CD4-positive, alpha-beta T cell treated with Interleukin-4 for 1 hour (primary cell): ENCODE measurements at regions not wholly inside any gene's neighbourhood (a gene's known extent, or its start where the extent isn't known, plus 50 kb on each side); places are given as distances from the start of the nearest gene placed in this dataset.

Source experiments
- DNase-seq, 2 donors: peaks; one replicate each; pipeline ENCODE4 v3.0.0-alpha.2; 2020 to 2022

DNA sequence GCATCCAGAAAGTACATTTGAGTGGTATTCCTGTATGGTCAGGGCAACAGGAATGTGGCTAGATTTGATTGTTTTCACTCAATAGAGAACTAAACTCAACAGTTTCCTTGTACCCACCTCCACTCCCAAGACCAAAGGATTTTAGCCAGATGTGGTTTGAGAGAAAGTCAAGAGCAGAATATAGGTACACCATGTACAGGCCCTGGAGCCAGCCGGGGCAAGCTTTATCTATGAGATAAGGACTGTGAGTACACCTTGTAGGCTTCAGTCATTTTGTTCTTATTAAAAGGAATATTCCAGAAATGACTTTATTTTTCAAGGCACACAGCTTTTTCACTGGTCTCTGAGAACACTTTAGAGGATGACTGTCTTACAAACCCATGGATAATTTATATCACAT is 192.4 kb upstream of the JUN start:
- no peak for DNase-seq

DNA sequence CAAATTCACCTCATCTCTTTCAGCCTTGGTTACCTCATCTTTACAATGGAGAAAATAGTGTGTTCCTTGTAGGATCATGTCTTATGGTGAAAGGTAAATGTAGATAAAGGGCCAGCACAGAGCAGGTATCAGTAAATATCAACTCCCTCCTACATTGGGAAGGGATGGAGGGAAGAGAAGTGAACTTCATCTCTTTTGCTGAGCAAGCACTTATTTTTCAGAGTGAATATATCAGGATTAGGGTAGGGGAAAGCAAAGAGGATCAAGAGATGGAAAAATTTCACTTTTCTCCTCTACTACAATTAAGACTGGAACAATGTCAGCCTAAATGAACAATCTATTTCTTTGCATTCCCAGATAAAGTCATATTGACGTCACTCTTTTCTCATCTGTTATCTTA is 193.8 kb upstream of the JUN start:
- DNase-seq = no peak

DNA sequence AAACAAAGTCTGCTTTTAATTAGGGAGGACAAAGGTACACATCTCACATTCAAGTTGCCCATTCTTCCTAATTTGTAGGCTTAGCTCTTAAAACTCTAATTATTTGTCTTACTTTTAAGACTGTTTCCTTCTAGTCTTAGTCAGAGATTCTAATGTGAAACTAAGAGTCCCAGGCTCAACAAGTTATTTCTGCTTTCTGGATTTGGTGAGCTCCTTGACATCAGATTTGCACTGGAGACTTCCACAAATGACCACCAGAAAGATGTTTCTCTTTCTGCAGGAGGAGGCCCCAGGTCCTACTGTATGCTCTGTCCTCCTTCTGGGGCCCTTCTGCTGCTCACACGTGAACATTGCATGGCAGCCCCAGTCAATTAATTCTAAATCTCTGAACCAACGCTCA is 194.2 kb upstream of the JUN start:
- no peak for DNase-seq

DNA sequence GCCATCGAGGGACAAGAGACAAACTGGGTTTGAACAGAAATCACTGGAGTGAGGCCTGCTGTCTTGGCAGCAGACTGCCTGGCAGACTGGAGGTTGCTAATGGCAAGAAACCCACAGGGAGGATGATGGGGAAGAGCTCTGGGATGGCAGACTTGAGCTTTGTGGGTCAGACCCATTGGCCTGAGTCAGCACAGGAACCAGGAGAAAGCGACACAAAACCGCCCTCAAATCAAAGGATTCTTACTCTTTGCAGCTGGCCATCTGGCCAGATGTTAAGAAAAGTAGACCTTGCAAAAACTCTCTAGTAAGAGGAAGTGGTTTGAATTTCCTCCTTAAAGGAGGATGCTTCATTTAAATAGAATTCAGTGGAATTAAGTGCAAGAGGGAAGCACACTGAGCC is 195.2 kb upstream of the JUN start:
- no peak for DNase-seq

DNA sequence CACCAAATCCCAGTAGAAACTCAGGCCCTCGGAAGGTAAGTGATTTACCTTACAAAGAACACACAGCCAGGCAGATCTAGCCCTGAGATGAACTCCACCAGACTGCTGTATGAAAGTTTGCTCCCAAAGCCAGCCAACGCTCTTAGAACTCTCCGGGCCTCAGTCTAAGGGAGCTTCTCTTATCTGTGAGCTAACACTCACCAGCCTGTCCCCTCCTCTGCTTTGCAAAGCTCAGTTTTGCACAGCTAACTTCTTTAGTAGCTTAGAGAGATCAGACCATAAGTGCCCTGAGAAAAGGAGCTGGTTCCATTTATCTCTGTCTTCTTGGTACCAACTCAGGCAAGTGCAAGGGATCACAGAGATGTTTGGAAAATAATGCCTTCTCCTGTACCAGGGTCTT is 195.8 kb upstream of the JUN start:
- no peak for DNase-seq

DNA sequence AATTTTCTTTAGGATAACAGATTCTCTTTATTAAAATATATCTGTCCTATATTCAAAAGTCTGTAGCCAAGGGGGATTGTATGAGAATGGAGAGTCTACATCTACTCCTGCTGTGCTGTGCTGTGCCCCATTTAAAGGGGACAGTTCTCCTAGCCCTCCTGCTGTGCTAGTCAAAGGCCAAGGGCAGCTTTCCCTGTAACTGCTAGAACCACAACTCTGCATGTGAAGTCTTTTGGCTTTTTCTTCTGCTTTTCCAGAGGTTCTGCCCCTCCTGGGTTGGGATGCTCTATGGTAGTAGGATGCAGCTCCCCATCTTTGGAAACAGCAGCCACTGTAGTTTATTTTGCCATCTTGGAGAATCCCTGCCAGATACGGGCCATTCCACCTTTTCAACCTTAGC is 197.5 kb upstream of the JUN start:
- DNase-seq = no peak

DNA sequence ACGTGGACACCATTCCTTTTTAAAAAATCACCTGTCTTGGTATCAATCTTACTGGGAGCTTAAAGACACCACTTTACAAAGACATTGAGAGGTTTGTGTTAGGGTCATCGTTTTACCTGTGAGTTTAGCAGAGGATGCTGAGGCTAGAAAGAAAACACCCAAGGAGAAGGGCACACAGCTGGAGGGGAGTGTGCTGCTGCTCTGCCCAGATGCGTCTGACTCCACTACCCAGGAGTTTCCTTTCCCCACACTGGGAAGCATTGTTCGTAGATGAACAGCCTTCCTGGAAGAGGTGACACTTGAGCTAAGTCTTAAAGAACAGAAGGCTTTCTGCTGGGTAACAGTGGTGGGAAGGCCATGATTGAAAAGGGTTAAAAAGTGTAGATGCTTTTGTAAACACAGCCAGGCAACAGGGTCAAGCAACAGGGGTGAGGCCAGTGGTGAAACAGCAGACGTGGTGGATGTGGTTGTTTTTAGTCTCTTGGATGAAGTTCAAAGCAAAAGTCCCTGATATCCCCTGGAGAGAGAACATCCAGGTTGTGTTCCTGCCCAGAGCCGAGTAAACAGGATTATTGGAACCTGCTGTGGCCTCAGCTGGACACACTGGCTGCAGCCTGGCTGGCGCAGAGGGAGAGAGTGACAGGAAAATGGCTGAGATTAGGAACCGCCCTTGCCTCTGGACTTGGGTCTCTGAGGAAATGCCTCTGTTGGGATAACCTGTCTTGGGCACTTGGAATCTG is 198.6 kb upstream of the JUN start:
- DNase-seq = no peak

DNA sequence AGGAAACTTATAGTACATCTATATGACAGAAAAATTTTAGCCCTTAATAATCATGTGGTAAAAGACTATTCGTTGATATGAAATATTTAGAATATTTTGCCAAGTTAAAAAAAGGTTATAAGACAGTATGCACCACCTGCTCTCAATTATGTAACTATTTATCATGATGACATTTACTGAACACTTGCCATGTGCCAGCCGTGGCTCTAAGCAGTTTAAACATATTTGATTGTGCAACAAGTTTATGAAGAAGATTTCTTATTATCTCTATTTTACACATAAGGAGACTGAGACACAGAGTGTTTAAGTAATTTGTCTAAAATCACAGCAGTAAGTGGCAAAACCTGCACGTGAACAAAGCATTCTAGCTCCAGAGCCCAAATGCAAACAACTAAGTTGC is 199.3 kb upstream of the JUN start:
- DNase-seq = no peak

DNA sequence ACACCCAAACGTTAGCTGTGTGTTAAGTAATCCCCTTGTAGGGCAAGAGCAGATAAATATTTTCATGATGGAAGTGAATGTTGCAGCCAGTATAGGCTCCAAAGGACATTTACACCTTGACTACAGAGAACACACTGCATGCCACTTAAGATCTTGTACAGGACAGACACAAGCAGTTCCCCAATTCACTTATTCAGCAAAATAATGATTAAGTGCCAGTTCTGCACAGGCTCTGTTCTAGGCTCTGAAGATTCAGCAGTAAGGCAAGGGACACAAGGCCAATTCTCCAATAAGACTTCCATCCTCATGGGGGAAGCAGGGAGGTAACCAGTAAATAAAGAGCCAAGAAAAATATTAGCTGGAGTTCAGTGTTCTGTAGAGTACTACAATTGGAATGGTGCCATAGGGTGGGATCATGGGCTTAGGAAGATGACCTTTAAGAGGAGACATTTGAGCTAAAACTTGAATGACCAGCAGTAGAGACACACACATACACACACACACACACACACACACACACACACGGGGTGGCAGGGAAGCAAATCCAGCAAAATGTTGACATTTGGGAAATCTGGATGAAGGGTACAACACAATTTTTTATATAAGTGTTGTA is 199.9 kb upstream of the JUN start:
- DNase-seq = no peak

DNA sequence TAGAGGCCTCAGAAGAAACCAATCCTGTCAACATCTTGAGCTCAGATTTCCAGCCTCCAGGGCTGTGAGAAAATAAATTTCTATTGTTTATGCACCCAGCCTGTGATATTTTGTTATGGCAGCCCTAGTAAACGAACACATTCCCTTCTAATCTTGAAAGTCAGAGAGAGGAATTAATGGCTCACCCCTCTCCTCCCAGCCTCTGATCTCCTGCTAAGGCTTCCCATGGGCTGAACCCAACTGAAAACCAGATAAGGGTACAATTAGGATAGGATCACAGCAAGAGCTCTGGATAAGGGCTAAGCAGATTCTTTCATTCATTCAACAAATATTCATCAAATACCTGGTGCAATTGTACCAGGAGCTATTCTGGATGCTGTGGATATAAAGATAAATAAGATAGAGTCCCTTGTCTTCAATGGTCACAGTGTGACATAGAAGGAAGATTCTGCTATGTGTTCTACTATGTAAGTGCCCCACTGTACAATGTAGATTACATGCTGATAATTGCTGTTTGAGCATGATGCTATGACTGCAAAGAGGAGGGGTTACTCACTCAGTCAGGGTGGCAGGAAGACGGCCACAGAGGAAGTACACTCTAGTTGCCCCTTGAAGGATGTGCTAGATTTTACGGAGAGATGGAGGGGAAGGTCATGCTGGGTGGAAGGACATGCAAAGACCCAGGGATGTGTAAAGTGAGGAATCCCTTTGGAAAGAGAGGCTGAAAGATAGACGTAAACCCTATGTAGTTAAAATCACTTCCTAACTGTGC is 203.3 kb upstream of the JUN start:
- DNase-seq = peak in 1 of 2 donors; percentile 24

DNA sequence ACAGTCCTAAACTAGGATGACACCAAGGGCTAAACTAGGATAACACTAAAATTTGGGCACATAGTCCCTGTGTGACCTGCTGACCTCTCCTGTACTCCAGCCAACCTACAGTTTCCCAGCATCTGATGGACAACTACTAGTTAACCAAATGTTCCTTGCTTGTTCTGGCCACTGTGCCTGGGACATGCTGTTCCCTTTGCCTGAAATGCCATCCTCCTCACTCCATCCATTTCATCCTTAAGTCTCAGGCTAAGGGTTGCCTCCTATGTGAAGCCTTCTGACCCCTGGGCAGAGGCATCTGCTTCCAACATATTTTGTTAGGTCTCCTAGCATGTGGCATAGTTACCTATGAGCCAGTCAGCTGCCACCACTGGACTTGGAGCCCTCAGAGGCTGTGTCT is 204.9 kb upstream of the JUN start:
- no peak for DNase-seq

DNA sequence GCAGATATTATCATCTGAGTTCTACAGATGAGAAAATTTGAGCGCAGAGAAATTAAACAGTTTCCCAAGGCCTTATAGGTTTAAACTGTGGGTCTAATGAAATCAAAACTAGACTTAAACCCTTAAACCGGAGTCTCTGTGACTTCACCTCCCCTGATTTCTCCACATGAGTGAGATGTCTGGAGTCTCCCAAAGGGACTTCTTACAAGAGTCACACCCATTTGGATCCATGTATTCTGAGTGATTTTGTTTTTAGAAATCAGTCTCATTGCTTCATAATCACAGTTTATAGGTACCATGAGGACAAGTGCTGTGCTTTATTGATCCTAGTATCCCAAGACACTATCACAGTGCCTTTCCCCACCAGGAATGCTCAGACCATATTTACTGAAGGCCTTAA is 206.0 kb upstream of the JUN start:
- no peak for DNase-seq

DNA sequence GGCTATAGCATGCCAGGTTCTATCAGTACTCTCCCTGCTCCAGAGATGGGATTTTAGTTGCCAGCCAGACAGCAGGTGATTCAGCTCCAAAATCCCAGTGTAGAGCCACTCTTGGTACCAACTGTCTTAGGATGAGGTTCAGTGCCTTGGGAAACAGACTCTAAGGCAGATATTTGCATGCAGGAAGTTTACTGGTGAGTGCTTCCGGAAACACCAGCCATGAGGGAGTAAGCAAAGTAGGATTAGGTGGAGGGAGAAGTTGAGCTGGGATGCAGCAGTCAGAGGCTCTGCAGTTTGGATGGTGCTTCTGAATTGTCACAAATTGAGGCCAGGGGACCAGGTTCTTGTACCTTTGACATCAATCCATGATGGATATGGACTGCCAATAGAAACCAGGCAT is 207.5 kb upstream of the JUN start:
- no peak for DNase-seq

DNA sequence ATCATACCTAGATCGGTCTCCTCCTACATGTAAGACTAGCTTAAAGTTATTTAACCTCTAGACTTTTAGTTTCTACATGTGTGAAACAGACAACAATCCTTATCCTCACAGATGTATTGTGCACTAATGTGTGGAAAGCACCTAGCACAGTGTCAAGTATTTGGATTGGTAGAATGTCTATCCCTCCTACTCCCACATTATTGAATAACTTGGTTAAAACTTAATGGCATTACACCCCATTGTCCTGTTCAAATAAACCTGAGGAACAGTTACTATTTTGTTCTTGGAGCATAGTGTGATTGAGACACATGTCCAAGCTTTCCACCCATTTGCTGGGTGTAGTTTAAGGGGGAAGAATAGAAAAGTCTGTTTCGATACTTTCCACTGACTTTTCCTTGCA is 208.8 kb upstream of the JUN start:
- DNase-seq = no peak

DNA sequence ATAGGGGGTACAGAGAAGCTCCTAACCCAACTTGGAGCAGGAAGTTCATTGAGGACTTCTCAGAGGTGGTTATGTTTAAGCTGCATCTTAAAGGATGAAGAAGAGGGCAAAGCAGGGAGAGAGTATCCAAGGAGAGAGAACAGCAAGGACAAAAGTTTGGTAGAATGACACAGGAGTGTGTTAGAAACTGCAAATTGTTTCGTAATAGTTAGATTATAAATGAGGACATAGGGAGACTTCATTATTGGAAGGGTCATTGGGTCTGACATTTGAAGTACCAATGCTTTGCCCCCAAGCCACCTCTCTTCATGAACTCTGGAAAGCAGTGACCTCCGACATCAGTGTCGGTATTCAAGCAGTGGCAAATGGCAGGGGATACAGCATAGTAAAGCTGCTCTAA is 209.6 kb upstream of the JUN start:
- DNase-seq = no peak

DNA sequence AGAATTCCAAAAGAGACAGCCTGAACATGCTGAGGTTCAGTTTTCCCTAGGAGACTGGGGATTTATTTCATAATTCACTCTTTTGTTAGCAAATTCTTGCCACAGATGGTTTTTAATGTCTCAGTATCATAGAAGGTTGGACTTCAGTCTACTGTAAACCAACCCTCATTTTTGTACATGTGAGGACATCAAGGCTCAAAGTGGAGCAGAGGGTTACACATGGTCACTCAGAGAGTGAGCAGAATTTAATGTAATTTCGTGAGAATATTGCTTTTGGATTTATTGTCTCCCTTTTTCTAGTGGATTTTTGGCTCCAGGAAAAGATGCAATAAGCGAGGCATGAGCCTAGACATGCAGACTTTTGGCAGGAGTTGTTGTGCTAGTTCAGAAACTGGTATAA is 210.8 kb upstream of the JUN start:
- no peak for DNase-seq

DNA sequence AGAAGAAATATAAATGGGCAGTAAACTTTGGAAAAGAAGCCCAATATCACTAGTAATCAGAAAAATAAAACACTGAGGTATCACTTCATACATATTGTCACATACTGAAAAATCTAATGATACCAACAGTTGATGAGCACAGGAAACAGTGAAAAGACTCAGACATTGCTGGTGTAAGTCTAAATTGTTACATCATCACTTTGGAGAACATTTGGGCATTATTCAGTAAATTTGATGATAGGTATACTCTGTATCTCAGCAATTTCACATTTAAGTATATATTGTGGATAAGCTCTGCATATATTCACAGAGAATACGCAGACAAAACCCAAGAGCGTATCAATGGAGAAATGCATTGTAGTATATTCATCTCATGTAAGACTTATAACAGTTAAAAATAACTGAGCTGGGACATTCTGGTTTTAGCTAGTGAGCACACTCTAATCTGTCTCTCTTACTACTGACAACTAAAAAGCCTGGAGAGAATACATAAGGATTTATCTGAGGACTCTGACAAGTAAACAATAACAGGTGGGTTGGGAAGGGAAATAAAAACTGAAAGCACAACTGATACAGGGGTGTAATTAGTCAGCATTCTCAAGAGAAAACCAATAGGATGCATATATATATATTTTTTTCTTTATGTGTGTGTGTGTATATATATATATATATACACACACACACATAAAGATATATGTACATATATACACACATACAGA is 212.7 kb upstream of the JUN start:
- DNase-seq = no peak

DNA sequence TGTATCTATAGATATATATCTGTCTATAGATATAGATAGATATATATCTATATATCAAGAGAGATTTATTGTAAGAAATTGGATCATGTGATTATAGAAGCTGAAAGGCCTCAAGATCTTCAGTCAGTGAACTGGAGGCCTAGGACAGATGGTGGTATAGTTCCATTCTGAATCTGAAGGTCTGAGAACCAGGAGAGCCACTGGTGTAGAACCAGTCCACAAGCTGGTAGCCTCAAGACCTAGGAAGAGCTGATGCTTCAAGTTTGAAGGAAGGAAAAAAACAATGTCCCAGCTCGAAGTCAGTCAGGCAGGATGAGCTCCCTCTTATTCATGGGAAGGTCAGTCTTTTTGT is 213.2 kb upstream of the JUN start:
- DNase-seq = no peak

DNA sequence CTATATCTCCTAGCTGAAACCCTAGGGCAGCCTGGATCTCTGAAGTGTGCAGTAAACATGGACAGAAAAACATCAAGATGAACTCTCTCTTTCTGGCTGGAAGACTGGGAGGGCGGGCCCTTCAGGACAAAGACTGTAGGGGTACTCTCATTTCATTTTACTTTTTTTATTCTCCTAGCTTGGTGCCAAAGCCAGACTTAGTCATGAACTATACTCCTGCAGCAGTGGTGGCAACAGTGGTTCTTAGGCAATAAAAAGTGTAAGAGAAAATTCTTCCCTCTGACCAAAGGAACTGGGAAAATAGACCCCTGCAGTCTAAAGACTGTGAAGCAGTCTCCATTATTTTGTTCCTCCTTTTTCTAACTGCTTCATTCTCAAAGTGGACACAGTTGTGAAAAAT is 213.8 kb upstream of the JUN start:
- DNase-seq = no peak

DNA sequence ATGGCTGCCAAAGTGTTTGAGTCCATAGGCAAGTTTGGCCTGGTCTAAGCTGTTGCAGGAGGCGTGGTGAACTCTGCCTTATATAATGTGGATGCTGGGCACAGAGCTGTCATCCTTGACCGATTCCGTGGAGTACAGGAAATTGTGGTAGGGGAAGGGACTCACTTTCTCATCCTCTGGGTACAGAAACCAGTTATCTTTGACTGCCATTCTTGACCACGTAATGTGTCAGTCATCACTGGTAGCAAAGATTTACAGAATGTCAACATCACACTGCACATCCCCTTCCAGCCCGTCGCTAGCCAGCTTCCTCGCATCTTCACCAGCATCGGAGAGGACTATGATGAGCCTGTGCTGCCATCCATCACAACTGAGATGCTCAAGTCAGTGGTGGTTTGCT is 215.8 kb upstream of the JUN start:
- DNase-seq = no peak

DNA sequence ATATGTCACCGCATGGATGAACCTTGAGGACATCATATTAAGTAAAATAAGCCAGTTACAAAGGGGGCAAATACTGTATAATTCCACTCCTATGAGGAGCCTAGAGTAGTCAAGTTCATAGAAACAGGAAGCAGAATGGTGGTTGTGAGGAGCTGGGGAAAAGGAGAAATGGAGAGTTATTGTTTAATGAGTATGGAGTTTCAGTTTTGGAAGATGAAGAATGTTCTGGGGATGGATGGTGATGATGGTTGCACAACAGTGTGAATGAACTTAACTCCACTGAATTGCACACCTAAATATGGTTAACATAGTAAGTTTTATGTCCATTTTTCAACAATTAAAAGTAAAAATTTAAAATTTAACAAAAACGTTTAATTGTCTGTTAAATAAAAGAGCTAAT is 220.9 kb upstream of the JUN start:
- no peak for DNase-seq

DNA sequence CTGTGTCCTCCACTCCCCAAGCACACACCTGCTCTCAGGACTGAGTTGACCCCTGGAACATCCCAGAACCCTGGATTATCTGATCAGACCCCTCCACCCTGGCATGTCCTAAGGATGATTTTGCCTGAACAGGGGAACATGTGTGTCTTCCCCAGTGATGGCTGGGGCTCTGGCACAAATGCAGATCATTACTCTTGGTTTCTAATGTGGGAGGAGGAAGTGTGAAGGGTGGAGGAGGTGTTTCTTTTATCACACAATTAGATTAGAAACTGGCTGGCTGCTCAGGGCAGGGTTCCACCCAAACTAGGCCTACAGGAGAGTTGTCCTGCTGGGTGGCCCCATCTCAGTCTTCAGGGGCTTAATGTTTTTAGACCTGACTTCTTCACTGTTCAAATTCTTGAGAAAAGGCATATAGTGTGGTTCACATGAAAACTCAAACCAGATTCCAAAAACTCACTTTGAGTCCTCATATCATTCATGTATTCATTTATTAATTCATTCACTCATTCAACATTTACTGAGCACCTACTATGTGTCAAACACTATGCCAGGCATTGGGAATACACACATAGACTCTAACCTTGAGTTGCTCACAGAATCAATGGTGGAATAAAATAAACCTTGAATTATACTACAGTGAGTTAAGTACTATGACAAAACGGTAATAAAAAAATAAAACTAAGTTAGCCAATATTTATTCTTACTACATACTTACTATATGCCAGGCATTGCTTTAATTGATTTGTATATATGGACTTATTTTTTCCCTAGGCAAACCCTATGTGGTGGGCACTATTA is 221.8 kb upstream of the JUN start:
- no peak for DNase-seq

DNA sequence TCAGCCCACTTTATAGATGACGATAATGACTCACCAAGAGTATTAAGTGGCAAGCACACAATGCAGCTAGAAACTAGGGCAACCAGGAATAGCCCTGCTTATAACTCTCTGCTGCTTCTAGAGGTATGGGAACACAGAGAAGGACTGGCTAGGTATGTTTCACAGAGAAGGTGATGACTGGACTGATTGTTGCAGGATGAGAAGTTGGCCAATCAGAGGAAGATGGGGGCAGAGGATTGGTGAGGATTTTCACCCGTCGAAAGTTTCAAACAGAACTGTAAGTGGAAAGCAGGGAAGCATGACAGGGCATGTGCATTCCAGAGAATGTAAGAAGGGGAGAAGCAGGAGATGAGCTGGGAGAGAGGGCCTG is 222.4 kb upstream of the JUN start:
- no peak for DNase-seq
